ENCODE measurements at regions not wholly inside any gene's neighbourhood (a gene's known extent, or its start where the extent isn't known, plus 50 kb on each side); places are given as distances from the start of the nearest gene placed in this dataset.

GRCh38 chr1:82121421-82121820 is 320.7 kb downstream of the ADGRL2 start:
- H3K4me1 ChIP-seq (ENCODE audit: low read depth) = no peaks in the 10 kb centered on the region
- no peak for DNase-seq (ENCODE audit: low read depth in 1 of 2, low spot score in 1 of 2)

GRCh38 chr1:82116105-82116504 is 315.4 kb downstream of the ADGRL2 start:
- no peaks in the 10 kb centered on the region for H3K36me3 ChIP-seq
- DNase-seq (ENCODE audit: low read depth in 1 of 2, low spot score in 1 of 2) = no peak
- H3K4me3 ChIP-seq = no peak overlapping the region
- no peak overlapping the region for H3K27ac ChIP-seq
- no peaks in the 10 kb centered on the region for H3K4me1 ChIP-seq (ENCODE audit: low read depth)
- H3K27me3 ChIP-seq = no peaks in the 10 kb centered on the region
- no peak for TF ChIP-seq CTCF (IDR thresholded peaks at IDR 0.05; ENCODE audit: low read depth, low read length)
- no peaks in the 10 kb centered on the region for H3K9me3 ChIP-seq (ENCODE audit: low read depth)

More at GRCh38 chr1:82121421-82121820, 320.7 kb downstream of the ADGRL2 start:
- no peak for TF ChIP-seq CTCF (IDR thresholded peaks at IDR 0.05; ENCODE audit: low read depth, low read length)
- Histone ChIP-seq H3K4me3 (no peak overlapping the region), H3K9me3 (ENCODE audit: low read depth) (no peaks in the 10 kb centered on the region), H3K36me3 (no peaks in the 10 kb centered on the region), H3K27me3 (no peaks in the 10 kb centered on the region), H3K27ac (no peak overlapping the region)

GRCh38 chr1:82114887-82115286 is 314.2 kb downstream of the ADGRL2 start:
- Histone ChIP-seq H3K4me3 (no peak overlapping the region), H3K4me1 (ENCODE audit: low read depth) (peaks cover 4% of the 10 kb centered on the region), H3K27ac (no peak overlapping the region), H3K27me3 (no peaks in the 10 kb centered on the region), H3K36me3 (no peaks in the 10 kb centered on the region), H3K9me3 (ENCODE audit: low read depth) (no peaks in the 10 kb centered on the region)
- no peak for DNase-seq (ENCODE audit: low read depth in 1 of 2, low spot score in 1 of 2)
- TF ChIP-seq CTCF (IDR thresholded peaks at IDR 0.05; ENCODE audit: low read depth, low read length) = no peak

- DNase-seq (ENCODE audit: low read depth in 1 of 2, low spot score in 1 of 2) = peak; percentile 2 to 30
- Histone ChIP-seq H3K4me1 (ENCODE audit: low read depth) (peaks cover 4% of the 10 kb centered on the region), H3K9me3 (ENCODE audit: low read depth) (no peaks in the 10 kb centered on the region), H3K27me3 (no peaks in the 10 kb centered on the region), H3K4me3 (no peak overlapping the region), H3K27ac (no peak overlapping the region), H3K36me3 (no peaks in the 10 kb centered on the region)
- no peak for TF ChIP-seq CTCF (IDR thresholded peaks at IDR 0.05; ENCODE audit: low read depth, low read length)
These were observed 309.9 kb downstream of the ADGRL2 start for GRCh38 chr1:82110366-82111254.

- TF ChIP-seq CTCF (IDR thresholded peaks at IDR 0.05; ENCODE audit: low read depth, low read length) = no peak
- no peak overlapping the region for H3K4me3 ChIP-seq
These were observed 308.1 kb downstream of the ADGRL2 start for GRCh38 chr1:82108843-82109242.

More at GRCh38 chr1:82108843-82109242, 308.1 kb downstream of the ADGRL2 start:
- Histone ChIP-seq H3K9me3 (ENCODE audit: low read depth) (no peaks in the 10 kb centered on the region), H3K27me3 (no peaks in the 10 kb centered on the region), H3K4me1 (ENCODE audit: low read depth) (peaks cover 4% of the 10 kb centered on the region), H3K27ac (no peak overlapping the region), H3K36me3 (no peaks in the 10 kb centered on the region)
- DNase-seq (ENCODE audit: low read depth in 1 of 2, low spot score in 1 of 2) = no peak
